Stimulated activated CD4-positive, alpha-beta T cell treated with anti-CD3 and anti-CD28 coated beads, Interleukin-1b, Interleukin-23, amount 100 ng/mL, for 48 hours (primary cell): ENCODE measurements at regions not wholly inside any gene's neighbourhood (a gene's known extent, or its start where the extent isn't known, plus 50 kb on each side); places are given as distances from the start of the nearest gene placed in this dataset.
"Not testable (repeated sequence)": the region's sequence is repeated elsewhere in the genome, so short reads cannot be mapped to it uniquely, and the experiment has no call there.

Source experiments
- DNase-seq: peaks from one replicate; pipeline ENCODE4 v3.0.0-alpha.2; 2020

GRCh38 chr5:85896514-85896913 is 721.2 kb upstream of the COX7C start:
- DNase-seq = no peak

- no peak for DNase-seq
Measured at GRCh38 chr5:85906460-85906859, 711.3 kb upstream of the COX7C start.

GRCh38 chr5:85910335-85910734 is 707.4 kb upstream of the COX7C start:
- no peak for DNase-seq

GRCh38 chr5:85920984-85921383 is 696.8 kb upstream of the COX7C start:
- DNase-seq = no peak

GRCh38 chr5:85921590-85921989 is 696.2 kb upstream of the COX7C start:
- no peak for DNase-seq

- no peak for DNase-seq
Measured at GRCh38 chr5:85927632-85928031, 690.1 kb upstream of the COX7C start.

- DNase-seq = no peak
Measured at GRCh38 chr5:85929713-85930112, 688.0 kb upstream of the COX7C start.

GRCh38 chr5:85931220-85931619 is 686.5 kb upstream of the COX7C start:
- DNase-seq = no peak

- no peak for DNase-seq
Measured at GRCh38 chr5:85938201-85938600, 679.5 kb upstream of the COX7C start.

GRCh38 chr5:85951707-85952210 is 666.0 kb upstream of the COX7C start:
- DNase-seq = no peak

- no peak for DNase-seq
Measured at GRCh38 chr5:85952680-85953079, 665.1 kb upstream of the COX7C start.

- no peak for DNase-seq
Measured at GRCh38 chr5:85967681-85968080, 650.1 kb upstream of the COX7C start.

- no peak for DNase-seq
Measured at GRCh38 chr5:85972539-85972938, 645.2 kb upstream of the COX7C start.

- DNase-seq = no peak
Measured at GRCh38 chr5:85985167-85985566, 632.6 kb upstream of the COX7C start.

- no peak for DNase-seq
Measured at GRCh38 chr5:85990998-85991397, 626.7 kb upstream of the COX7C start.

- not testable (repeated sequence) for DNase-seq
Measured at GRCh38 chr5:85994653-85995052, 623.1 kb upstream of the COX7C start.

- DNase-seq = no peak
Measured at GRCh38 chr5:85998656-85999055, 619.1 kb upstream of the COX7C start.

- DNase-seq = no peak
Measured at GRCh38 chr5:86008293-86008692, 609.4 kb upstream of the COX7C start.

- no peak for DNase-seq
Measured at GRCh38 chr5:86008704-86009103, 609.0 kb upstream of the COX7C start.

GRCh38 chr5:86011937-86012336 is 605.8 kb upstream of the COX7C start:
- no peak for DNase-seq

- DNase-seq = no peak
Measured at GRCh38 chr5:86029308-86029707, 588.4 kb upstream of the COX7C start.

GRCh38 chr5:86030753-86031152 is 587.0 kb upstream of the COX7C start:
- DNase-seq = no peak

GRCh38 chr5:86038566-86038965 is 579.2 kb upstream of the COX7C start:
- no peak for DNase-seq

GRCh38 chr5:86039351-86039750 is 578.4 kb upstream of the COX7C start:
- DNase-seq = no peak

GRCh38 chr5:86070719-86071118 is 547.0 kb upstream of the COX7C start:
- DNase-seq = no peak

GRCh38 chr5:86074297-86074696 is 543.4 kb upstream of the COX7C start:
- no peak for DNase-seq
